22Rv1 (cell line): ENCODE measurements at regions not wholly inside any gene's neighbourhood (a gene's known extent, or its start where the extent isn't known, plus 50 kb on each side); places are given as distances from the start of the nearest gene placed in this dataset.

ENCODE experiments used
- CTCF ChIP-seq: fragments of 450-650 bp; IDR thresholded peaks from 2 replicates; pipeline ENCODE4 v1.5.1; 2017; ENCODE audit warnings: mild to moderate bottlenecking
- ZFX ChIP-seq: fragments of 450-650 bp; IDR thresholded peaks from 2 replicates; pipeline ENCODE4 v1.6.1; 2017; ENCODE audit warnings: antibody characterized with exemption, borderline replicate concordance

GRCh38 chr15:91605576-91605975 lies 247.9 kb upstream of the SLCO3A1 start:
- TF ChIP-seq CTCF (no peak), ZFX (no peak)
